Neuronal stem cell (in vitro differentiated cells): ENCODE measurements at regions not wholly inside any gene's neighbourhood (a gene's known extent, or its start where the extent isn't known, plus 50 kb on each side); places are given as distances from the start of the nearest gene placed in this dataset.
"Not testable (repeated sequence)": the region's sequence is repeated elsewhere in the genome, so short reads cannot be mapped to it uniquely, and the experiment has no call there.

Experiments
- DNase-seq: peaks from one replicate; pipeline ENCODE4 v3.0.0-alpha.2; 2013; ENCODE audit warnings: low spot score
- H2AFZ ChIP-seq: one replicate; pipeline ENCODE4 v1.6.1; 2013; ENCODE audit warnings: mild to moderate bottlenecking, low read length, inconsistent platforms
- H2AK5ac ChIP-seq: 2 replicates; pipeline ENCODE4 v1.6.1; 2013; ENCODE audit warnings: low read depth, mild to moderate bottlenecking, inconsistent platforms, low read length, moderate library complexity, mixed read lengths
- H2BK120ac ChIP-seq: 2 replicates; pipeline ENCODE4 v1.6.1; 2013; ENCODE audit warnings: low read depth, mild to moderate bottlenecking, inconsistent platforms, low read length, moderate library complexity, mixed read lengths
- H2BK12ac ChIP-seq: one replicate; pipeline ENCODE4 v1.6.1; 2013; ENCODE audit warnings: low read length, inconsistent platforms
- H2BK15ac ChIP-seq: 2 replicates; pipeline ENCODE4 v1.6.1; 2013; ENCODE audit warnings: mild to moderate bottlenecking, low read length, inconsistent platforms, mixed read lengths
- H2BK5ac ChIP-seq: one replicate; pipeline ENCODE4 v1.6.1; 2013; ENCODE audit warnings: inconsistent platforms, mild to moderate bottlenecking, low read length, moderate library complexity
- H3K14ac ChIP-seq: one replicate; pipeline ENCODE4 v1.6.1; 2013; ENCODE audit warnings: low read length, inconsistent platforms
- H3K18ac ChIP-seq: 2 replicates; pipeline ENCODE4 v1.6.1; 2013; ENCODE audit warnings: low read length, inconsistent platforms
- H3K23ac ChIP-seq: 2 replicates; pipeline ENCODE4 v1.6.1; 2013; ENCODE audit warnings: low read depth, mild to moderate bottlenecking, mixed read lengths, low read length, inconsistent platforms; ENCODE audit not compliant: poor library complexity
- H3K27ac ChIP-seq: replicated peaks from 3 replicates; pipeline ENCODE4 v1.5.1; 2013; ENCODE audit warnings: low read length, inconsistent platforms
- H3K27me3 ChIP-seq, 3 experiments: 2 replicates each; pipeline ENCODE4 v1.6.1; 2013; ENCODE audit warnings: low read length in 3 of 3, mild to moderate bottlenecking in 2 of 3, inconsistent platforms in 1 of 3, low read depth in 1 of 3, mixed read lengths in 1 of 3, moderate library complexity in 1 of 3; ENCODE audit not compliant: control insufficient read depth in 3 of 3, insufficient read depth in 3 of 3
- H3K36me3 ChIP-seq, 2 donors: replicated peaks in 1 of 2; 2 replicates each; pipeline ENCODE4 v1.6.1; 2013; ENCODE audit warnings: low read length in 2 of 2; ENCODE audit not compliant: control insufficient read depth in 2 of 2, insufficient read depth in 2 of 2
- H3K4ac ChIP-seq: 2 replicates; pipeline ENCODE4 v1.6.1; 2013; ENCODE audit warnings: inconsistent platforms, mild to moderate bottlenecking, low read length, moderate library complexity
- H3K4me1 ChIP-seq, 2 donors: 1 replicate in 1 of 2; 2 replicates in 1 of 2; pipeline ENCODE4 v1.6.1; 2013; ENCODE audit warnings: low read length in 2 of 2, low read depth in 1 of 2; ENCODE audit not compliant: control insufficient read depth in 2 of 2, insufficient read depth in 1 of 2
- H3K4me2 ChIP-seq: one replicate; pipeline ENCODE4 v1.6.1; 2013; ENCODE audit warnings: mild to moderate bottlenecking, low read length, inconsistent platforms; ENCODE audit not compliant: insufficient read depth, poor library complexity, severe bottlenecking
- H3K4me3 ChIP-seq, 2 donors: 2 replicates each; pipeline ENCODE4 v1.5.1; 2013; ENCODE audit warnings: low read length in 2 of 2, mild to moderate bottlenecking in 2 of 2, inconsistent platforms in 1 of 2, moderate library complexity in 1 of 2
- H3K79me1 ChIP-seq: one replicate; pipeline ENCODE4 v1.6.1; 2013; ENCODE audit warnings: low read depth, mild to moderate bottlenecking, inconsistent platforms, low read length, moderate library complexity
- H3K9ac ChIP-seq: one replicate; pipeline ENCODE4 v1.6.1; 2013; ENCODE audit warnings: mild to moderate bottlenecking, low read depth, low read length, inconsistent platforms; ENCODE audit not compliant: poor library complexity
- H3K9me3 ChIP-seq, 2 donors: replicated peaks in 1 of 2; 2 replicates each; pipeline versions ENCODE3 to v1.6.1; 2013; ENCODE audit warnings: low read length in 2 of 2, mild to moderate bottlenecking in 2 of 2, inconsistent platforms in 1 of 2, low read depth in 1 of 2, mixed read lengths in 1 of 2, moderate library complexity in 1 of 2; ENCODE audit not compliant: control insufficient read depth in 2 of 2, insufficient read depth in 1 of 2
- H4K8ac ChIP-seq: one replicate; pipeline ENCODE4 v1.6.1; 2013; ENCODE audit warnings: low read depth, mild to moderate bottlenecking, inconsistent platforms, low read length, moderate library complexity
- H4K91ac ChIP-seq: one replicate; pipeline ENCODE4 v1.6.1; 2013; ENCODE audit warnings: low read length, low read depth, mild to moderate bottlenecking, inconsistent platforms; ENCODE audit not compliant: poor library complexity
- WGBS, 2 donors: extraction: QIAGEN DNeasy Blood & Tissue Kit; methylation state at CpG; one replicate each; pipeline ENCODE4 v1.1.7; 2013; ENCODE audit warnings: missing lambda C conversion rate in 2 of 2, mixed read lengths in 1 of 2; ENCODE audit not compliant: insufficient read length in 2 of 2, insufficient replicate concordance in 1 of 2; ENCODE audit errors: extremely low coverage in 2 of 2; 5-methylcytosine and 5-hydroxymethylcytosine counted together

DNA sequence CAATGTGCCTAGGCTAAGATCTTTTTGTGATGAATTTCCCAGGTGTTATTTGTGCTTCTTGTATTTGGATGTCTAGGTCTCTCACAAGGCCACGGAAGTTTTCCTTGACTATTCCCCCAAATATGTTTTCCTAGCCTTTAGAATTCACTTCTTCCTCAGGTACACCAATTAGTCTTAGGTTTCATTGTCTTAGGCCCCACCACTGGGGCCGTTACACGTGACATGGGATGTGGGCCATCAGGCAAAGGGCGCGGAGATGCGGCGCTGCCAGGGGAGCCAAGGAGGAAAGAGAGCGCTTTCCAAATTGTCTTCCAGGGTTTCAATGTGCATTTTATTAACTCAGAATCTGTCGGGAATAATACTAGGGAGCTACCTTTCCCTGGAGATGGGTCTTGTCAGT is 1653.3 kb downstream of the SPATA31A7 start:
- not testable (repeated sequence) for H2BK15ac ChIP-seq, H2BK12ac ChIP-seq, H3K4me2 ChIP-seq, H2BK5ac ChIP-seq, H3K4me3 ChIP-seq, H3K27ac ChIP-seq, H3K4ac ChIP-seq, H2AFZ ChIP-seq, H3K9ac ChIP-seq, H3K9me3 ChIP-seq, H4K8ac ChIP-seq, H3K79me1 ChIP-seq, H4K91ac ChIP-seq, H2AK5ac ChIP-seq, H2BK120ac ChIP-seq, DNase-seq, H3K14ac ChIP-seq, H3K18ac ChIP-seq, H3K23ac ChIP-seq, H3K36me3 ChIP-seq, H3K4me1 ChIP-seq
- no CpG with 5 or more reads among the region's 9 CpGs for WGBS, 2 donors
- H3K27me3 ChIP-seq, result peaks cover 0 to 26% (median 18%) of the 10 kb centered on the region in 3 experiments

DNA sequence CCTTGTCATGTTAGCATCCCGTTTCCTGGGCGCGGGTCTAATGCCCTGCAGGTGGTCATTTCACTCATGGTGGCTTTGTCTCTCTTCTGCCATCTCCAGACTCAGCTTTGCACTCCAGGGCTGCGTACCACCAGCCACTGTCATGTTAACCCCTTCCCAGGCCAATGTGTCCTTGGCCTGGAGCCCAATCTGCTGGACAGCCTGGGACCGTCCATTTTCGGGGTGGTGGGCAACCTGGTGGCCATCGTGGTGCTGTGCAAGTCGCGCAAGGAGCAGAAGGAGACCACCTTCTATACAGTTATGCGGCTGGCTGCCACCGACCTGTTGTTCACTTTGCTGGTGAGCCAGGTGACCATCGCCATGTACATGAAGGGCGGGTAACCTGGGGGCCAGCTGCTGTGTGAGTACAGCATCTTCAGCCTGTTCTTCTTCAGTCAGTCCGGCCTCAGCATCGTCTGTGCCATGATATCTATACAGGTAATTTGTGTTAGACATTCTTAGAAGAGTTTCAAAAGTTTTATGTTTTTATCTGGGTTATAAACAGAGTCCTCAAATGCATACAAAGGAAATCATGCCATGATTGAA is 1654.0 kb downstream of the SPATA31A7 start:
- not testable (repeated sequence) for H4K91ac ChIP-seq, H3K36me3 ChIP-seq, H3K23ac ChIP-seq, H3K4me2 ChIP-seq, H3K79me1 ChIP-seq, H3K9me3 ChIP-seq, H4K8ac ChIP-seq, H2BK120ac ChIP-seq, H2BK5ac ChIP-seq, H3K27ac ChIP-seq, H3K18ac ChIP-seq, H3K4ac ChIP-seq, H2BK15ac ChIP-seq, DNase-seq, H3K14ac ChIP-seq, H2BK12ac ChIP-seq, H2AK5ac ChIP-seq, H2AFZ ChIP-seq, H3K9ac ChIP-seq, H3K4me3 ChIP-seq, H3K4me1 ChIP-seq
- H3K27me3 ChIP-seq, result peaks cover 0 to 27% (median 14%) of the 10 kb centered on the region in 3 experiments
- WGBS, 2 donors, result no CpG with 5 or more reads among the region's 15 CpGs

DNA sequence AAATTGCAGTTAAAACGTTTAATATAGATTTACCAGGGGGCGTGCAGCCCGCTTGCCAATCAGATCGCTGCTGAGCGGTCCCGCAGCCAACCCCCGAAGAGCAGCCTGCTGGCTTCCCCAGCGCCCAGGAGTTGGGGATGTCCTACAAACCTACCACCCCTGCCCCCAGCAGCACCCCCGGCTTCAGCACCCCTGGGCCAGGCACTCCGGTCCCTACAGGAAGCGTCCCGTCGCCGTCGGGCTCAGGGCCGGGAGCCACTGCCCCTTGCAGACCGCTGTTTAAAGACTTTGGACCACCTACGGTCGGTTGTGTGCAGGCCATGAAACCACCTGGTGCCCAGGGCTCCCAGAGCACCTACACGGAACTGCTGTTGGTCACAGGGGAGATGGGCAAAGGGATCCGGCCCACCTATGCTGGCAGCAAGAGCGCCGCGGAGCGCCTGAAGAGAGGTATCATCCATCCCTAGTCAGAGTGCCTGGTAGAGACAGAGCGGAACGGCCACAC is 1654.9 kb downstream of the SPATA31A7 start:
- peaks cover 0 to 26% (median 14%) of the 10 kb centered on the region in 3 experiments for H3K27me3 ChIP-seq
- DNase-seq, H3K79me1 ChIP-seq, H3K27ac ChIP-seq, H3K9ac ChIP-seq, H2BK5ac ChIP-seq, H2AFZ ChIP-seq, H3K4ac ChIP-seq, H4K91ac ChIP-seq, H3K36me3 ChIP-seq, H2BK12ac ChIP-seq, H3K23ac ChIP-seq, H2AK5ac ChIP-seq, H3K18ac ChIP-seq, H3K4me3 ChIP-seq, H3K4me1 ChIP-seq, H3K4me2 ChIP-seq, H2BK15ac ChIP-seq, H4K8ac ChIP-seq, H3K14ac ChIP-seq, H3K9me3 ChIP-seq, H2BK120ac ChIP-seq: not testable (repeated sequence)
- no CpG with 5 or more reads among the region's 27 CpGs for WGBS, 2 donors

DNA sequence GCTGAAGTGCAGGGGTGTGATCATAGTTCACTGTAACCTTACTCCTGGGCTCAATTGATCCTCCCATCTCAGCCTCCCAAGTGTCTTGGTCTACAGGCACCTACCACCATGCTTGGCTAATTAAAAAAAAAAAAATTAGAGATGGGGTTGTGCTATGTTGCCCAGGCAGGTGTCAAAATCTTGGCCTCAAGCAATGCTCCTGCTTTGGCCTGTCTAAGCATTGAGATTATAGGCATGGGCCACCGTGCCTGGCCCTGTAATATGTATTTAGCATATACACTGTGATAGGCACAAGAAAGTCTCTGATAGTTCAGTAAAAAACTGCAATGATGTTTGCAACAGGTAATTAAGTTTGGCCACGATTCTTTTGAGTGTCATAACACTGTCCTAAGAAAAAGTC is 1658.4 kb downstream of the SPATA31A7 start:
- not testable (repeated sequence) for H3K36me3 ChIP-seq, H3K23ac ChIP-seq, H2BK120ac ChIP-seq, H4K91ac ChIP-seq, H3K4me3 ChIP-seq, H3K79me1 ChIP-seq, H3K9me3 ChIP-seq, H3K14ac ChIP-seq, H3K4ac ChIP-seq, H2BK15ac ChIP-seq, H2BK5ac ChIP-seq, H3K27ac ChIP-seq, H3K4me1 ChIP-seq, DNase-seq, H3K18ac ChIP-seq, H3K4me2 ChIP-seq, H2AK5ac ChIP-seq, H2AFZ ChIP-seq, H3K9ac ChIP-seq, H2BK12ac ChIP-seq, H4K8ac ChIP-seq
- peaks cover 0 to 40% (median 7%) of the 10 kb centered on the region in 3 experiments for H3K27me3 ChIP-seq
- no CpG with 5 or more reads among the region's 2 CpGs for WGBS, 2 donors
